ENCODE measurements at regions not wholly inside any gene's neighbourhood (a gene's known extent, or its start where the extent isn't known, plus 50 kb on each side); places are given as distances from the start of the nearest gene placed in this dataset.
"Not testable (repeated sequence)": the region's sequence is repeated elsewhere in the genome, so short reads cannot be mapped to it uniquely, and the experiment has no call there.

DNA sequence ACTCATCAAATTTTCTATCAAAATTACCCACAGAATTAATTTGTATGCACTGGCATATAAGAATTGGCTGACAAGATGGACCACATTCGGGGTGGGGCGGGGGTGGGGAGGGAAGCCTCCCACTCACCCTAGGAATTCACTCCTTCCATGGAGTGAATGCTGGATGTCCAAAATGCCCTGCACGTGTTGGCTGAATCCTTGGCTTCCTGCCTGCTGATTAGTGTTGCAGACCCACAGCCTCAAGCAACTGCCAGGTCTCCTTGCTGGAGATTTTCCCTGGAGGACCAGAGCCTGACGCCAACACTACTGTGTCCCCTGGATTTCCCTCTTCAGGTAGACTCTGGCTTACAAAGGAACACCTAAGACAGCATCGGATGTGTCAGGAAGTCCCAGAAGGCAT lies 575.7 kb upstream of the CDH11 start:
- no peaks in the 10 kb centered on the region for H3K36me3 ChIP-seq (ENCODE audit: control insufficient read depth, insufficient read depth, low read length)
- no peak overlapping the region for H3K4me3 ChIP-seq (ENCODE audit: low read depth, low read length)
- no peaks in the 10 kb centered on the region for H3K27me3 ChIP-seq (ENCODE audit: control insufficient read depth, insufficient read depth, low read length)
- no peak overlapping the region for H3K27ac ChIP-seq (ENCODE audit: low read depth, low read length)
- DNase-seq (ENCODE audit: low read depth in 4 of 6, low spot score in 6 of 6), result no peak
- 60% methylated on average over 3 of the region's 5 CpGs for WGBS (ENCODE audit: insufficient coverage)
- H3K9me3 ChIP-seq (ENCODE audit: control insufficient read depth, insufficient read depth, low read length), result no peaks in the 10 kb centered on the region
- peaks cover 3% of the 10 kb centered on the region for H3K4me1 ChIP-seq (ENCODE audit: control insufficient read depth, insufficient read depth, low read length)

DNA sequence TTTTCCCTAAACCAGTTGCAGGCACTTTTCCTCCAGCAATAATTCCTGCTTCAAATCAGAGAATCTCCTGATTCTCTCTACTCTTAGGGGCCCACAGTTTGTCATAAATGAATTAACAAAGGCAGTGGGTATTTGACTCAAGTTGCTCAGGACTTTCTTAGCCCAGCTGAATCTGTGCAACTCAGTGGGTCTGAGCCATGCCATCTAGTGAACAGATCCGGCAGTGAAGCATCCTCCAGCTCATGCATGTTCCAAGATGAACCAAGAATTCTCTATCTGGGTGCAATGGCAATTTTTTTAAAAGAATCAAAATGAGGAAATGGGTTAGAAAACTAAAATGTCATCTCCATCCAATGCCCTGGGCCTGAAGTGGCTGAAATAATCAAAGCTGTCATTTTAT lies 575.2 kb upstream of the CDH11 start:
- no peaks in the 10 kb centered on the region for H3K9me3 ChIP-seq (ENCODE audit: control insufficient read depth, insufficient read depth, low read length)
- H3K4me1 ChIP-seq (ENCODE audit: control insufficient read depth, insufficient read depth, low read length), result peaks cover 3% of the 10 kb centered on the region
- no peaks in the 10 kb centered on the region for H3K27me3 ChIP-seq (ENCODE audit: control insufficient read depth, insufficient read depth, low read length)
- no peaks in the 10 kb centered on the region for H3K36me3 ChIP-seq (ENCODE audit: control insufficient read depth, insufficient read depth, low read length)
- H3K4me3 ChIP-seq (ENCODE audit: low read depth, low read length), result no peak overlapping the region
- whole genome bisulfite sequencing (ENCODE audit: insufficient coverage), result no CpG with 5 or more reads among the region's 1 CpG
- peak in 1 of 6 donors; percentile 51 for DNase-seq (ENCODE audit: low read depth in 4 of 6, low spot score in 6 of 6)
- no peak overlapping the region for H3K27ac ChIP-seq (ENCODE audit: low read depth, low read length)

DNA sequence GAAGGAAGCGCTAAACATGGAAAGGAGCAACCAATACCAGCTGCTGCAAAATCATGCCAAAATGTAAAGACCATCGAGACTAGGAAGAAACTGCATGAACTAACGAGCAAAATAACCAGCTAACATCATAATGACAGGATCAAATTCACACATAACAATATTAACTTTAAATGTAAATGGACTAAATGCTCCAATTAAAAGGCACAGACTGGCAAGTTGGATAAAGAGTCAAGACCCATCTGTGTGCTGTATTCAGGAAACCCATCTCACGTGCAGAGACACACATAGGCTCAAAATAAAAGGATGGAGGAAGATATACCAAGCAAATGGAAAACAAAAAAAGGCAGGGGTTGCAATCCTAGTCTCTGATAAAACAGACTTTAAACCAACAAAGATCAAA lies 570.0 kb upstream of the CDH11 start:
- WGBS (ENCODE audit: insufficient coverage), result no CpG with 5 or more reads among the region's 4 CpGs

DNA sequence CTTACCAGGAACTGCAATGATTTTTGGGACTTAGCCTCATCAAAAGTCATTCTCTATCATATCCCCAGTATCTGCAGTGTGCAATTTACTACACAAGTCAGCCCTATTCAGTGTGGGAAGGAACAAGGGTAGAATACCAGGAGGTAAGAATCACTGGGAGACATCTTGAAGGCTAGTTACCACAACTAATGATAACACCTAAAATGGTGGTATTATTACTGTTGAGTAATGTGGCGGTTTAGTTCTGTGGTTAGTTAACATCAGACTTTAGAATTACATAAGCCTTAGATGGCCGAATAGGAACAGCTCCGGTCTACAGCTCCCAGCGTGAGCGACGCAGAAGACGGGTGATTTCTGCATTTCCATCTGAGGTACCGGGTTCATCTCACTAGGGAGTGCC lies 567.9 kb upstream of the CDH11 start:
- Histone ChIP-seq H3K27me3 (ENCODE audit: control insufficient read depth, insufficient read depth, low read length) (no peaks in the 10 kb centered on the region), H3K36me3 (ENCODE audit: control insufficient read depth, insufficient read depth, low read length) (no peaks in the 10 kb centered on the region), H3K9me3 (ENCODE audit: control insufficient read depth, insufficient read depth, low read length) (no peaks in the 10 kb centered on the region), H3K4me1 (ENCODE audit: control insufficient read depth, insufficient read depth, low read length) (no peaks in the 10 kb centered on the region), H3K4me3 (ENCODE audit: low read depth, low read length) (no peak overlapping the region), H3K27ac (ENCODE audit: low read depth, low read length) (no peak overlapping the region)
- no CpG with 5 or more reads among the region's 8 CpGs for WGBS (ENCODE audit: insufficient coverage)
- DNase-seq (ENCODE audit: low read depth in 4 of 6, low spot score in 6 of 6), result no peak

More for the DNA sequence above, 570.0 kb upstream of the CDH11 start:
- not testable (repeated sequence) for H3K4me3 ChIP-seq (ENCODE audit: low read depth, low read length); DNase-seq (ENCODE audit: low read depth in 4 of 6, low spot score in 6 of 6); H3K4me1 ChIP-seq (ENCODE audit: control insufficient read depth, insufficient read depth, low read length); H3K27ac ChIP-seq (ENCODE audit: low read depth, low read length); H3K36me3 ChIP-seq (ENCODE audit: control insufficient read depth, insufficient read depth, low read length); H3K9me3 ChIP-seq (ENCODE audit: control insufficient read depth, insufficient read depth, low read length); H3K27me3 ChIP-seq (ENCODE audit: control insufficient read depth, insufficient read depth, low read length)

DNA sequence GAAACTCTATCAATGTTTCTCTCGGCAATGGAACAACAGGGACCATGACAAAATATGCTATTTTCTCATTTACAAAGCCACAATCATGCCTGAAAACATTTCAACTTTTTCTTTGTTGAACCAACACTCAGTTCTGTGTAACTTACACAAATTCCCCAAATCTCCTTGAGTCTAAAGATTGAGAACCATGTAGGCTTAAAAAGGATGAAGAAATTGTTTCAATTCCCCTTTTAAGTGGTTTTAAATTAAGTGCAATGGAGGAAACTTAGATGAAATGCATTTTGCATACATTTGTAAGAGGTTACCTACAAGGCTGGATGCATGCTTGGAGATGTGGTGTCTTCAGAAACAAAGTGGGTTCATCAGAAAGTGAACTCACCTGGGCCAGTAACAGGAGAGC lies 566.4 kb upstream of the CDH11 start:
- H3K4me3 ChIP-seq (ENCODE audit: low read depth, low read length), result no peak overlapping the region
- H3K4me1 ChIP-seq (ENCODE audit: control insufficient read depth, insufficient read depth, low read length), result no peaks in the 10 kb centered on the region
- H3K27ac ChIP-seq (ENCODE audit: low read depth, low read length), result no peak overlapping the region
- no peaks in the 10 kb centered on the region for H3K9me3 ChIP-seq (ENCODE audit: control insufficient read depth, insufficient read depth, low read length)
- no peaks in the 10 kb centered on the region for H3K27me3 ChIP-seq (ENCODE audit: control insufficient read depth, insufficient read depth, low read length)
- DNase-seq (ENCODE audit: low read depth in 4 of 6, low spot score in 6 of 6), result no peak
- no peaks in the 10 kb centered on the region for H3K36me3 ChIP-seq (ENCODE audit: control insufficient read depth, insufficient read depth, low read length)
- 100% methylated on average over 1 of the region's 1 CpG for WGBS (ENCODE audit: insufficient coverage)

DNA sequence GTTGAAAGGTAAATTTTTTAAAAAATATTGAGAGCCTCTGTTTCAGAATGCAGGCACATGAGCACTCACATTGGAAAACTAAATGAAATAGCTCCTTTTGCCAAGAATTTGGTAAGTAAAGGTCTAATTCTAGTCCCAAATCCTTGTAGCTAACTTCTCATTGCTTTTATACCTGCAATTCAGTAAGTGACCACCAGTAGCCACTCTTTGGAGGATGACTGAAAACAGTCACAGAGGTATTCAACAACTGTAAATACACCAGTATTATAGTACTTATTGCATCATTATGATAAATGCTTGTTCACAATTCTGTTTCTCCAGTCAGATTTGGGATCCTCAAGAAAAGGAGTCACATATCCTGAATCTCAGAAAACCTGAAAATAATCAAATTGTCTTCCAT lies 562.4 kb upstream of the CDH11 start:
- no peak for DNase-seq (ENCODE audit: low read depth in 4 of 6, low spot score in 6 of 6)
- no peak overlapping the region for H3K4me3 ChIP-seq (ENCODE audit: low read depth, low read length)
- H3K9me3 ChIP-seq (ENCODE audit: control insufficient read depth, insufficient read depth, low read length), result no peaks in the 10 kb centered on the region
- no peak overlapping the region for H3K27ac ChIP-seq (ENCODE audit: low read depth, low read length)
- H3K27me3 ChIP-seq (ENCODE audit: control insufficient read depth, insufficient read depth, low read length), result no peaks in the 10 kb centered on the region
- H3K36me3 ChIP-seq (ENCODE audit: control insufficient read depth, insufficient read depth, low read length), result no peaks in the 10 kb centered on the region
- H3K4me1 ChIP-seq (ENCODE audit: control insufficient read depth, insufficient read depth, low read length), result no peaks in the 10 kb centered on the region

DNA sequence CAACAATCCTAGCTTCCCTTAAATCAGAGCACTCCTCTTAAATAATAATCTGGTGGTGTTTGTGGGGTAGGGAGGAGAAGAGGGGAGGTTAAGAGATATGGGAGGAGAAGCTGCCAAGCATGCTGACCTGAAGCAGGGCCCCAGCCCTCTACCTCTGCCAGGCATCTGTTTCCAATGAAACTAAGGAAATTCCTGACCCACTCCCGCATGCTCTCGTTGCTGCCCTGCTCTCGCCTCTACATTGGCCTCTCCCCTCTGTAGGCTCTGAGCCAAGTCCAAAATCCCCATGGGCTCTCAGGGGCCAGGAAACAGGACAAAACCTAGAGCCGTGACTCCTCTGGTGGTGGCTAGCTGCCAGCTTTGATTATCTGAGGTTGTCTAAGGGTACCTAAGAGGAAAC lies 559.5 kb upstream of the CDH11 start:
- no peak for DNase-seq (ENCODE audit: low read depth in 4 of 6, low spot score in 6 of 6)
- no peak overlapping the region for H3K27ac ChIP-seq (ENCODE audit: low read depth, low read length)
- H3K4me1 ChIP-seq (ENCODE audit: control insufficient read depth, insufficient read depth, low read length), result no peaks in the 10 kb centered on the region
- H3K9me3 ChIP-seq (ENCODE audit: control insufficient read depth, insufficient read depth, low read length), result no peaks in the 10 kb centered on the region
- no peaks in the 10 kb centered on the region for H3K36me3 ChIP-seq (ENCODE audit: control insufficient read depth, insufficient read depth, low read length)
- no peaks in the 10 kb centered on the region for H3K27me3 ChIP-seq (ENCODE audit: control insufficient read depth, insufficient read depth, low read length)
- no peak overlapping the region for H3K4me3 ChIP-seq (ENCODE audit: low read depth, low read length)
- WGBS (ENCODE audit: insufficient coverage), result 76% methylated on average over 4 of the region's 4 CpGs

DNA sequence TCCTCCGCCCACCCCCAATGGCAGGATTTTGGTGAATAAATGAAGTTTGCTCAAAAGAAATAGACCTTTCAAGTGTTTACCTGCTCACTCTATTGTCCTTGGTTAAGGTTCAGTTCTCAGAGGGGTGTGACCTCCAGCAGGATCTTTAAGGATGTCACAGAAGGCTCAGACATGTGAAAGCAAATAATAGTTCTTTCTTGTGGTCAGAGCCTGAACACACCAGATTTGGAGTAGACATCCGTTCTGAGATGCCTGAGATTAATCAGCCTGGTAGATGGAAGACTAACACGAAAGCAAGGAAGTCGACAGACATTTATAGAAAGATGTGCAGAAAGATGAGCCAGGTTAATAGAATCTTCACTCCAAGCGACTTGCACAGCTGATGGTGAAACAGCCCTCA lies 557.9 kb upstream of the CDH11 start:
- H3K9me3 ChIP-seq (ENCODE audit: control insufficient read depth, insufficient read depth, low read length), result no peaks in the 10 kb centered on the region

DNA sequence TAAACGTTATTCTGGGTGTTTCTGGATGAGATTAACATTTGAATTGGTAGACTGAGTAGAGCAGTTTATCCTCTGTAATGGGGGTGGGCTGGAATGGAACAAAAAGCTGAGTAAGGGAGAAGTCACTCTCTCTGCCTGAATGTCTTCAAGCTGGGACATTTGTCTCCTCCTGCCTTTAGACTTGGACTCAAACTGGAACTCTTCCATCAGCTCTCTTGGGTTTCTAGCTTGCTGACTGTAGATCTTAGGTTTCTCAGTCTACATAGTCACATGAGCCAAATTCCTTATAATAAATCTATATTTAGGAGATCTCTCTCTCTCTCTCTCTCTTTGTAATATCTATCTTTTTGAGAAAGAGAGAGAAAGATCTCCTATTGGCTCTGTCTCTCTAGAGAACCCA lies 553.3 kb upstream of the CDH11 start:
- H3K27me3 ChIP-seq (ENCODE audit: control insufficient read depth, insufficient read depth, low read length), result no peaks in the 10 kb centered on the region

More for the DNA sequence above, 557.9 kb upstream of the CDH11 start:
- H3K4me3 ChIP-seq (ENCODE audit: low read depth, low read length), result no peak overlapping the region
- H3K27me3 ChIP-seq (ENCODE audit: control insufficient read depth, insufficient read depth, low read length), result no peaks in the 10 kb centered on the region
- no peak for DNase-seq (ENCODE audit: low read depth in 4 of 6, low spot score in 6 of 6)
- H3K4me1 ChIP-seq (ENCODE audit: control insufficient read depth, insufficient read depth, low read length), result no peaks in the 10 kb centered on the region
- WGBS (ENCODE audit: insufficient coverage), result 97% methylated on average over 3 of the region's 5 CpGs
- no peak overlapping the region for H3K27ac ChIP-seq (ENCODE audit: low read depth, low read length)
- H3K36me3 ChIP-seq (ENCODE audit: control insufficient read depth, insufficient read depth, low read length), result no peaks in the 10 kb centered on the region

DNA sequence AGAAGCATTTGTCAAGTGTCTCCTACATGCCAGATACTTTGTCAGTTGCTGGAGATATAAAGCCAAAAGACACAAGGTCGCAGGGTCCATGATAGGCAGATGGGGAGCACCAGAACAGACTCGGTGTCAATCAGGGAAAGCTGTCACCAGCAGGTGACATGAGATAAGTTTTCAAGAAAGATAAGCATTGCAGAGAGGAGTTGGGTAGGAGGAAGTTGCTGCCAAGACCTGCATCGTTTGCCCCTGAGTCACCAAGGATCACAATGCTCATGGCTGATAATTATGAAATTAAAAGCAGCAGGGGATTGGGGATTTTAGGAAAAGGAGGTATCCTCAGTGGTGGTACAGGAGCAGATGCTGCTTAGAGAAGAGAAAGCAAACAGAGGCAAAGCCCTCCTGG lies 551.1 kb upstream of the CDH11 start:
- DNase-seq (ENCODE audit: low read depth in 4 of 6, low spot score in 6 of 6), result no peak
- 88% methylated on average over 3 of the region's 3 CpGs for WGBS (ENCODE audit: insufficient coverage)
- Histone ChIP-seq H3K27ac (ENCODE audit: low read depth, low read length) (no peak overlapping the region), H3K4me1 (ENCODE audit: control insufficient read depth, insufficient read depth, low read length) (peaks cover 3% of the 10 kb centered on the region), H3K9me3 (ENCODE audit: control insufficient read depth, insufficient read depth, low read length) (peaks cover 2% of the 10 kb centered on the region), H3K36me3 (ENCODE audit: control insufficient read depth, insufficient read depth, low read length) (no peaks in the 10 kb centered on the region), H3K4me3 (ENCODE audit: low read depth, low read length) (no peak overlapping the region), H3K27me3 (ENCODE audit: control insufficient read depth, insufficient read depth, low read length) (no peaks in the 10 kb centered on the region)

More for the DNA sequence above, 553.3 kb upstream of the CDH11 start:
- no peak for DNase-seq (ENCODE audit: low read depth in 4 of 6, low spot score in 6 of 6)
- Histone ChIP-seq H3K9me3 (ENCODE audit: control insufficient read depth, insufficient read depth, low read length) (peaks cover 2% of the 10 kb centered on the region), H3K27ac (ENCODE audit: low read depth, low read length) (no peak overlapping the region), H3K36me3 (ENCODE audit: control insufficient read depth, insufficient read depth, low read length) (no peaks in the 10 kb centered on the region), H3K4me3 (ENCODE audit: low read depth, low read length) (no peak overlapping the region), H3K4me1 (ENCODE audit: control insufficient read depth, insufficient read depth, low read length) (peaks cover 3% of the 10 kb centered on the region)
- WGBS (ENCODE audit: insufficient coverage), result 20% methylated on average over 1 of the region's 1 CpG
